ENCODE measurements at regions not wholly inside any gene's neighbourhood (a gene's known extent, or its start where the extent isn't known, plus 50 kb on each side); places are given as distances from the start of the nearest gene placed in this dataset.

DNA sequence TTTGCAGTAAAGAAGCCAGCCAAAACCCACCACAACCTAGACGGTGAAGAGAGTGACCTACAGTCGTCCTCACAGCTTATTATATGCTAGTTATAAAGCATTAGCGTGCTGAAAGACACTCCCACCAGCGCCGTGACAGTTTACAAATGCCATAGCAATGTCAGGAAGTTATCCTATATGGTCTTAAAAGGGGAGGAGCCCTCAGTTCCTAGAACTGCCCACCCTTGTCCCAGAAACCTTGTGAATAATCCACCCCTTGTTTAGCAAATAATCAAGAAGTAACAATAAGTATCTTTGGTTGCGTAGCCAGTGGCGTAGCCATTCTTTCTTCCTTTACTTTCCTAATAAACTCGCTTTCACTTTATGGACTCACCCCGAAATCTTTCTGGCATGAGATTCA, 227.9 kb upstream of the ARGLU1 start:
- H2AFZ ChIP-seq (ENCODE audit: low read length) = no peak overlapping the region
- no peak for TF ChIP-seq EZH2phosphoT487 (IDR thresholded peaks at IDR 0.05; ENCODE audit: borderline replicate concordance)
- TF ChIP-seq, protein P1, sequence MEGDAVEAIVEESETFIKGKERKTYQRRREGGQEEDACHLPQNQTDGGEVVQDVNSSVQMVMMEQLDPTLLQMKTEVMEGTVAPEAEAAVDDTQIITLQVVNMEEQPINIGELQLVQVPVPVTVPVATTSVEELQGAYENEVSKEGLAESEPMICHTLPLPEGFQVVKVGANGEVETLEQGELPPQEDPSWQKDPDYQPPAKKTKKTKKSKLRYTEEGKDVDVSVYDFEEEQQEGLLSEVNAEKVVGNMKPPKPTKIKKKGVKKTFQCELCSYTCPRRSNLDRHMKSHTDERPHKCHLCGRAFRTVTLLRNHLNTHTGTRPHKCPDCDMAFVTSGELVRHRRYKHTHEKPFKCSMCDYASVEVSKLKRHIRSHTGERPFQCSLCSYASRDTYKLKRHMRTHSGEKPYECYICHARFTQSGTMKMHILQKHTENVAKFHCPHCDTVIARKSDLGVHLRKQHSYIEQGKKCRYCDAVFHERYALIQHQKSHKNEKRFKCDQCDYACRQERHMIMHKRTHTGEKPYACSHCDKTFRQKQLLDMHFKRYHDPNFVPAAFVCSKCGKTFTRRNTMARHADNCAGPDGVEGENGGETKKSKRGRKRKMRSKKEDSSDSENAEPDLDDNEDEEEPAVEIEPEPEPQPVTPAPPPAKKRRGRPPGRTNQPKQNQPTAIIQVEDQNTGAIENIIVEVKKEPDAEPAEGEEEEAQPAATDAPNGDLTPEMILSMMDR (conservative IDR thresholded peaks at IDR 0.05; ENCODE audit: low read length) = no peak
- no peaks in the 10 kb centered on the region for H4K20me1 ChIP-seq (ENCODE audit: insufficient read depth, low read length, poor library complexity, severe bottlenecking)
- no peaks in the 10 kb centered on the region for H3K79me2 ChIP-seq (ENCODE audit: insufficient read depth, low read length)
- no peaks in the 10 kb centered on the region for H3K4me1 ChIP-seq (ENCODE audit: insufficient read depth, low read length, poor library complexity, severe bottlenecking)
- no peaks in the 10 kb centered on the region; the same call in 1 of the 2 replicates for H3K9me3 ChIP-seq (ENCODE audit: insufficient read depth, low read depth, low read length)
- H3F3A ChIP-seq (ENCODE audit: low read depth) = no peaks in the 10 kb centered on the region
- no peak overlapping the region for H3K4me2 ChIP-seq (ENCODE audit: low read depth, low read length, poor library complexity, severe bottlenecking)
- no peak overlapping the region for H3K4me3 ChIP-seq (ENCODE audit: low read length, poor library complexity, severe bottlenecking)
- no peaks in the 10 kb centered on the region for H3K9me2 ChIP-seq (replicated peaks; ENCODE audit: low read depth, low read length)
- no peaks in the 10 kb centered on the region for H3K36me3 ChIP-seq (ENCODE audit: insufficient read depth, low read length)
- no peaks in the 10 kb centered on the region for H3K27me3 ChIP-seq (ENCODE audit: insufficient read depth, low read length, poor library complexity, severe bottlenecking)
- no peak overlapping the region for H3K9ac ChIP-seq (ENCODE audit: low read depth, low read length, poor library complexity, severe bottlenecking)

DNA sequence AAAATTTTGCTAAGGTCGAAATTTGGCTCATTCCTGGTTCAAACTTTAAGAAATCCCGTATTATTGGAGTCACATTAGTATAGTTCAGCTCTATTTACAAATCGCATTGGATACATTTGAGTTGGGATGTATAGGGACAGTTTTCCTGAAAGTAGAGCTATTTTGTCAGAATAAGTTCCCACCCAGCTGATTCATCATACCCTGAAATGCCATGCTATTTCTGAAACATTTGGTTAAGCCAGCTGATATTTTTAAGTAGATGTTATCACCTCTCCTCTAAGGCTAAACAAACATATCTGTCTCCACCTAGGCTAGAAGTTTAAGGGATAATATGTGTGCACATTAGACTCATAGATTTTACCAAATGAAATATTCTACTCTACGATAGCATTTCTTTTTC, 226.2 kb upstream of the ARGLU1 start:
- TF ChIP-seq, protein P1 (conservative IDR thresholded peaks at IDR 0.05; ENCODE audit: low read length) = no peak
- TF ChIP-seq EZH2phosphoT487 (IDR thresholded peaks at IDR 0.05; ENCODE audit: borderline replicate concordance) = no peak
- H4K20me1 ChIP-seq (ENCODE audit: insufficient read depth, low read length, poor library complexity, severe bottlenecking) = no peaks in the 10 kb centered on the region
- no peaks in the 10 kb centered on the region; the same call in 1 of the 2 replicates for H3K9me3 ChIP-seq (ENCODE audit: insufficient read depth, low read depth, low read length)
- no peaks in the 10 kb centered on the region for H3K79me2 ChIP-seq (ENCODE audit: insufficient read depth, low read length)
- H3K36me3 ChIP-seq (ENCODE audit: insufficient read depth, low read length) = no peaks in the 10 kb centered on the region
- no peaks in the 10 kb centered on the region for H3K4me1 ChIP-seq (ENCODE audit: insufficient read depth, low read length, poor library complexity, severe bottlenecking)
- H2AFZ ChIP-seq (ENCODE audit: low read length) = no peak overlapping the region
- H3K9ac ChIP-seq (ENCODE audit: low read depth, low read length, poor library complexity, severe bottlenecking) = no peak overlapping the region
- no peaks in the 10 kb centered on the region for H3K9me2 ChIP-seq (replicated peaks; ENCODE audit: low read depth, low read length)
- H3F3A ChIP-seq (ENCODE audit: low read depth) = no peaks in the 10 kb centered on the region
- H3K4me3 ChIP-seq (ENCODE audit: low read length, poor library complexity, severe bottlenecking) = no peak overlapping the region
- no peaks in the 10 kb centered on the region for H3K27me3 ChIP-seq (ENCODE audit: insufficient read depth, low read length, poor library complexity, severe bottlenecking)
- H3K4me2 ChIP-seq (ENCODE audit: low read depth, low read length, poor library complexity, severe bottlenecking) = no peak overlapping the region

DNA sequence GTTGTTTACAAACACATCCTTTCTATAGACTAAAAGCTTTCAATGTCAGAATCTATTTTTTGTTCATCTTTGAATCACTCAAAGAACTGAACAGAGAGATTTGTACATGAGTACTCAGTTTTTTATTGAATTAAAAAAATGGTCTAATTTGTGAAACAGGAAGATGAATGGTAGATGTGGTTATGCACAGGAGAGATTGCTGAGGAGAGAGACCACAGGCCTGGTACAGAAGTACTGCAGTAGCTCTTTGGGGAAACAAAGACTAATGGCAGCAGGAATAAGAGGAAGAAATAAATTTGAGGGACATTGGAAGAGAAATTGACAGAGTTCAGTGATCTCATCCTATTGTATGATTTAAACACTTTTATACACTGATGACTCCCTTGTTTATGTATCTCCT, 222.0 kb upstream of the ARGLU1 start:
- no peak for TF ChIP-seq EZH2phosphoT487 (IDR thresholded peaks at IDR 0.05; ENCODE audit: borderline replicate concordance)
- no peaks in the 10 kb centered on the region for H3K27me3 ChIP-seq (ENCODE audit: insufficient read depth, low read length, poor library complexity, severe bottlenecking)
- no peaks in the 10 kb centered on the region for H3K79me2 ChIP-seq (ENCODE audit: insufficient read depth, low read length)
- H3K36me3 ChIP-seq (ENCODE audit: insufficient read depth, low read length) = no peaks in the 10 kb centered on the region
- H4K20me1 ChIP-seq (ENCODE audit: insufficient read depth, low read length, poor library complexity, severe bottlenecking) = no peaks in the 10 kb centered on the region
- no peak overlapping the region for H3K9ac ChIP-seq (ENCODE audit: low read depth, low read length, poor library complexity, severe bottlenecking)
- no peaks in the 10 kb centered on the region for H3K9me2 ChIP-seq (replicated peaks; ENCODE audit: low read depth, low read length)
- H3K4me1 ChIP-seq (ENCODE audit: insufficient read depth, low read length, poor library complexity, severe bottlenecking) = no peaks in the 10 kb centered on the region
- no peak overlapping the region for H3K4me3 ChIP-seq (ENCODE audit: low read length, poor library complexity, severe bottlenecking)
- H3F3A ChIP-seq (ENCODE audit: low read depth) = no peaks in the 10 kb centered on the region
- no peak overlapping the region for H2AFZ ChIP-seq (ENCODE audit: low read length)
- H3K9me3 ChIP-seq (ENCODE audit: insufficient read depth, low read depth, low read length) = 0 out of 2 replicates have a peak, but pooled peaks cover 3% of the 10 kb centered on the region
- H3K4me2 ChIP-seq (ENCODE audit: low read depth, low read length, poor library complexity, severe bottlenecking) = no peak overlapping the region

DNA sequence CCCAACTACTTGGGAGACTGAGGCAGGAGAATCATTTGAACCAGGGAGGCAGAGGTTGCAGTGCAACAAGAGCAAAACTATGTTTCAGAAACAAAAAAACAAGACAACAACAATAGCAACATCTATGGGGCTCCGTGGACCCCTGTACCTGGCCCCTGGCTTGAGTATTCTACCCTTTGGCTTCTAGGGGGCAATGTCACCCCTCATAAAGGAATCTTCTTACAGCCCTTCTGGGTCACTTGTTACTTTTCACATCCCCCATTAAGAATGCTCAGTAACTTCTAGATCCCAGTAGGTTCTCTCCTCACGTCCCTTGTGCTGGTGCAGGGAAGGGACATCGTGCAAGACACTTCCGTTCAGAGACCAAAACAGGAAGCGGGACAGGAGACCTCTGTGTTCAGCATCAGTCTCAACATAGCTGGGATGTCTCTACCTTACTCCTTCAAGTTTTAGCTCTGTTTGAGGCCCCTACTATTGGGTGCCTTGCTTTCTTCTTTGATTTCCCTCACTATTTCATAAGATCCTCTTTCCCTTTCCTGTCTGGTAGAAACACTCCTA, 218.1 kb upstream of the ARGLU1 start:
- no peak overlapping the region for H3K9ac ChIP-seq (ENCODE audit: low read depth, low read length, poor library complexity, severe bottlenecking)
- no peak overlapping the region for H3K4me2 ChIP-seq (ENCODE audit: low read depth, low read length, poor library complexity, severe bottlenecking)
- no peak for TF ChIP-seq EZH2phosphoT487 (IDR thresholded peaks at IDR 0.05; ENCODE audit: borderline replicate concordance)
- TF ChIP-seq, protein P1 (conservative IDR thresholded peaks at IDR 0.05; ENCODE audit: low read length) = no peak
- H3K27me3 ChIP-seq (ENCODE audit: insufficient read depth, low read length, poor library complexity, severe bottlenecking) = no peaks in the 10 kb centered on the region
- H3K9me3 ChIP-seq (ENCODE audit: insufficient read depth, low read depth, low read length) = 0 out of 2 replicates have a peak, but pooled peaks cover 3% of the 10 kb centered on the region
- H3K9me2 ChIP-seq (replicated peaks; ENCODE audit: low read depth, low read length) = no peaks in the 10 kb centered on the region
- no peak overlapping the region for H3K4me3 ChIP-seq (ENCODE audit: low read length, poor library complexity, severe bottlenecking)
- no peaks in the 10 kb centered on the region for H3K4me1 ChIP-seq (ENCODE audit: insufficient read depth, low read length, poor library complexity, severe bottlenecking)
- H4K20me1 ChIP-seq (ENCODE audit: insufficient read depth, low read length, poor library complexity, severe bottlenecking) = no peaks in the 10 kb centered on the region
- H3F3A ChIP-seq (ENCODE audit: low read depth) = no peaks in the 10 kb centered on the region
- no peaks in the 10 kb centered on the region for H3K79me2 ChIP-seq (ENCODE audit: insufficient read depth, low read length)
- no peak overlapping the region for H2AFZ ChIP-seq (ENCODE audit: low read length)
- H3K36me3 ChIP-seq (ENCODE audit: insufficient read depth, low read length) = no peaks in the 10 kb centered on the region
